H9 (cell line): ENCODE measurements at regions not wholly inside any gene's neighbourhood (a gene's known extent, or its start where the extent isn't known, plus 50 kb on each side); places are given as distances from the start of the nearest gene placed in this dataset.

Experiments used
- DNase-seq: peaks from one replicate; pipeline ENCODE4 v3.0.0-alpha.2; 2017
- H2AFZ ChIP-seq: one replicate; pipeline ENCODE4 v1.6.1; 2013; ENCODE audit warnings: mild to moderate bottlenecking, low read length, control low read depth, moderate library complexity
- H2AK5ac ChIP-seq: 2 replicates; pipeline ENCODE4 v1.6.1; 2013; ENCODE audit warnings: low read length, control low read depth, mixed read lengths; ENCODE audit not compliant: insufficient read length
- H2BK120ac ChIP-seq: one replicate; pipeline ENCODE4 v1.6.1; 2013; ENCODE audit warnings: low read depth, mild to moderate bottlenecking, low read length, control low read depth, inconsistent platforms; ENCODE audit not compliant: poor library complexity, severe bottlenecking
- H2BK12ac ChIP-seq: 2 replicates; pipeline ENCODE4 v1.6.1; 2013; ENCODE audit warnings: low read length, control low read depth, mixed read lengths, low read depth; ENCODE audit not compliant: insufficient read length
- H2BK15ac ChIP-seq: 2 replicates; pipeline ENCODE4 v1.6.1; 2013; ENCODE audit warnings: low read depth, low read length, control low read depth
- H2BK20ac ChIP-seq: one replicate; pipeline ENCODE4 v1.6.1; 2013; ENCODE audit warnings: low read depth, mild to moderate bottlenecking, low read length, control low read depth, inconsistent platforms; ENCODE audit not compliant: poor library complexity, severe bottlenecking
- H2BK5ac ChIP-seq: 2 replicates; pipeline ENCODE4 v1.6.1; 2013; ENCODE audit warnings: low read length, control low read depth, mixed read lengths; ENCODE audit not compliant: insufficient read length
- H3K14ac ChIP-seq: 2 replicates; pipeline ENCODE4 v1.6.1; 2013; ENCODE audit warnings: low read length, control low read depth; ENCODE audit not compliant: insufficient read depth
- H3K18ac ChIP-seq: 2 replicates; pipeline ENCODE4 v1.6.1; 2013; ENCODE audit warnings: low read depth, mild to moderate bottlenecking, mixed read lengths, low read length, control low read depth; ENCODE audit not compliant: insufficient read length
- H3K23ac ChIP-seq: 2 replicates; pipeline ENCODE4 v1.6.1; 2013; ENCODE audit warnings: low read length, control low read depth, mixed read lengths, low read depth; ENCODE audit not compliant: insufficient read length
- H3K23me2 ChIP-seq: 2 replicates; pipeline ENCODE4 v1.6.1; 2013; ENCODE audit warnings: low read depth, mild to moderate bottlenecking, mixed read lengths, low read length, control low read depth; ENCODE audit not compliant: insufficient read length, poor library complexity, severe bottlenecking
- H3K27ac ChIP-seq: 2 replicates; pipeline ENCODE4 v1.5.1; 2013; ENCODE audit warnings: low read length, control low read depth, mixed read lengths, low read depth; ENCODE audit not compliant: insufficient read length
- H3K27me3 ChIP-seq: 2 replicates; pipeline ENCODE4 v1.6.1; 2013; ENCODE audit warnings: low read length, control low read depth, inconsistent platforms; ENCODE audit not compliant: insufficient read depth
- H3K4ac ChIP-seq: 2 replicates; pipeline ENCODE4 v1.6.1; 2013; ENCODE audit warnings: low read depth, mild to moderate bottlenecking, control low read depth, inconsistent platforms, low read length, moderate library complexity
- H3K4me1 ChIP-seq: 2 replicates; pipeline ENCODE4 v1.6.1; 2013; ENCODE audit warnings: low read length, control low read depth, inconsistent platforms; ENCODE audit not compliant: insufficient read depth
- H3K4me2 ChIP-seq: 2 replicates; pipeline ENCODE4 v1.6.1; 2013; ENCODE audit warnings: low read length, control low read depth, mixed read lengths; ENCODE audit not compliant: insufficient read length, insufficient read depth
- H3K56ac ChIP-seq: 2 replicates; pipeline ENCODE4 v1.6.1; 2013; ENCODE audit warnings: low read depth, mild to moderate bottlenecking, mixed read lengths, low read length, control low read depth; ENCODE audit not compliant: insufficient read length
- H3K79me1 ChIP-seq: 2 replicates; pipeline ENCODE4 v1.6.1; 2013; ENCODE audit warnings: low read depth, mild to moderate bottlenecking, moderate library complexity, low read length, control low read depth, inconsistent platforms; ENCODE audit not compliant: insufficient read depth, poor library complexity, severe bottlenecking
- H3K79me2 ChIP-seq: 2 replicates; pipeline ENCODE4 v1.6.1; 2013; ENCODE audit warnings: low read length, control low read depth, inconsistent platforms; ENCODE audit not compliant: insufficient read depth
- H3K9ac ChIP-seq: 2 replicates; pipeline ENCODE4 v1.6.1; 2013; ENCODE audit warnings: low read length, control low read depth, mixed read lengths; ENCODE audit not compliant: insufficient read length; ENCODE audit errors: extremely low read depth
- H3K9me3 ChIP-seq: one replicate; pipeline ENCODE4 v1.6.1; 2013; ENCODE audit warnings: low read depth, low read length, inconsistent platforms; ENCODE audit not compliant: control insufficient read depth
- H3T11ph ChIP-seq: one replicate; pipeline ENCODE4 v1.6.1; 2013; ENCODE audit warnings: mild to moderate bottlenecking, low read length, control low read depth, inconsistent platforms
- H4K20me1 ChIP-seq: one replicate; pipeline ENCODE4 v1.6.1; 2013; ENCODE audit not compliant: control insufficient read depth, insufficient read length, insufficient read depth
- H4K5ac ChIP-seq: 2 replicates; pipeline ENCODE4 v1.6.1; 2013; ENCODE audit warnings: low read depth, mild to moderate bottlenecking, mixed read lengths, low read length, control low read depth; ENCODE audit not compliant: insufficient read length
- H4K8ac ChIP-seq: replicated peaks from 2 replicates; pipeline ENCODE4 v1.6.1; 2013; ENCODE audit warnings: low read length, control low read depth, mixed read lengths, low read depth; ENCODE audit not compliant: insufficient read length
- H4K91ac ChIP-seq: 2 replicates; pipeline ENCODE4 v1.6.1; 2013; ENCODE audit warnings: low read depth, mild to moderate bottlenecking, moderate library complexity, mixed read lengths, low read length, control low read depth; ENCODE audit not compliant: insufficient read length
- H3K27ac Mint-ChIP-seq, 3 experiments: 2 replicates in 2 of 3; 3 replicates in 1 of 3; pipeline ENCODE4 v1.8.0; 2020 to 2021; ENCODE audit warnings: mixed read lengths in 3 of 3, mild to moderate bottlenecking in 1 of 3, moderate library complexity in 1 of 3
- H3K27me3 Mint-ChIP-seq: 2 replicates; pipeline ENCODE4 v1.8.0; 2021; ENCODE audit warnings: low read depth, mild to moderate bottlenecking, moderate library complexity, mixed read lengths
- H3K36me3 Mint-ChIP-seq, 3 experiments: 2 replicates in 2 of 3; 3 replicates in 1 of 3; pipeline ENCODE4 v1.8.0; 2020 to 2021; ENCODE audit warnings: low read depth in 3 of 3, mixed read lengths in 3 of 3; ENCODE audit not compliant: insufficient read depth in 1 of 3
- H3K4me1 Mint-ChIP-seq, 2 experiments: 2 replicates each; pipeline ENCODE4 v1.8.0; 2020; ENCODE audit warnings: mixed read lengths in 2 of 2
- H3K4me3 Mint-ChIP-seq, 2 experiments: 2 replicates in 1 of 2; 3 replicates in 1 of 2; pipeline ENCODE4 v1.8.0; 2020 to 2021; ENCODE audit warnings: mild to moderate bottlenecking in 2 of 2, mixed read lengths in 2 of 2, moderate library complexity in 1 of 2
- H3K9me3 Mint-ChIP-seq, 2 experiments: 2 replicates in 1 of 2; 3 replicates in 1 of 2; pipeline ENCODE4 v1.8.0; 2020; ENCODE audit warnings: mild to moderate bottlenecking in 2 of 2, mixed read lengths in 2 of 2, moderate library complexity in 1 of 2
- WGBS: extraction: QIAGEN DNeasy Blood & Tissue Kit; methylation state at CpG from one replicate; pipeline ENCODE4 v1.1.7; 2013; ENCODE audit warnings: missing lambda C conversion rate, low lambda C conversion rate, mixed read lengths; ENCODE audit not compliant: insufficient read length; ENCODE audit errors: extremely low coverage; 5-methylcytosine and 5-hydroxymethylcytosine counted together
- TF ChIP-seq, protein P1 (sequence below): fragments of 200-600 bp; sonication (generic); conservative IDR thresholded peaks from 3 replicates; pipeline ENCODE4 v1.8.0; 2021; ENCODE audit warnings: antibody characterized with exemption, mild to moderate bottlenecking

DNA sequence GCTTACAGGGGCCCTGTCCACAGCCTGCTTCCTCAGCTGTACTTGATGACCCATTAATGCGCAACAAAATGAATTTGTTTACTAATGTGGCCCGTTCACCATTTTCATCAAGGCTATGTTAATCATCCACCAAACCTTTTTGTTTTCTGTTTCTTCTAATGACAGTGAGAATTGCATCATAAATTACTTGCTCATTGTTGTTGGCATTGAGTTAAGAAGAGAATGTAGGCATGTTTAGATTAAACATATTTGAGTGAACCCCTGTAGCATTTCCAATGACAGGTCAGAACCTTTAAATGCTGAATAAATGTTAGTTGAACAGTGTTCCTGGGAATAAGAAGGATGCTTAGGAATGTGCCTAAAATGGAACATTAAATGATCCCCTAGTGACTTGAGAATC, 183.4 kb downstream of the SPRY1 start:
- Histone ChIP-seq H3K79me1 (no peaks in the 10 kb centered on the region), H2AFZ (no peak overlapping the region), H3K27me3 (no peaks in the 10 kb centered on the region), H3T11ph (no peak overlapping the region), H3K4ac (no peak overlapping the region), H2AK5ac (no peak overlapping the region), H2BK20ac (no peak overlapping the region), H2BK15ac (no peak overlapping the region), H3K23me2 (no peaks in the 10 kb centered on the region), H3K14ac (no peak overlapping the region), H3K4me1 (no peaks in the 10 kb centered on the region), H3K9me3 (peaks cover 15% of the 10 kb centered on the region), H3K79me2 (no peaks in the 10 kb centered on the region), H2BK12ac (no peak overlapping the region), H4K5ac (no peak overlapping the region), H2BK120ac (no peak overlapping the region), H3K27ac (no peak overlapping the region), H3K18ac (no peak overlapping the region), H3K4me2 (no peak overlapping the region), H4K8ac (no peak overlapping the region), H3K23ac (no peak overlapping the region), H3K56ac (no peak overlapping the region), H4K91ac (no peak overlapping the region), H2BK5ac (no peak overlapping the region), H4K20me1 (no peaks in the 10 kb centered on the region), H3K9ac (no peak overlapping the region)
- Mint-ChIP-seq H3K4me1 (peaks cover 13 to 17% of the 10 kb centered on the region in 2 experiments), H3K27ac (no peak overlapping the region), H3K9me3 (peaks cover 18% of the 10 kb centered on the region in 2 experiments), H3K36me3 (peaks cover 8 to 18% (median 17%) of the 10 kb centered on the region in 3 experiments), H3K27me3 (no peaks in the 10 kb centered on the region; the same call in 1 of the 2 replicates), H3K4me3 (no peak overlapping the region)
- no peak for DNase-seq
- TF ChIP-seq, protein P1, sequence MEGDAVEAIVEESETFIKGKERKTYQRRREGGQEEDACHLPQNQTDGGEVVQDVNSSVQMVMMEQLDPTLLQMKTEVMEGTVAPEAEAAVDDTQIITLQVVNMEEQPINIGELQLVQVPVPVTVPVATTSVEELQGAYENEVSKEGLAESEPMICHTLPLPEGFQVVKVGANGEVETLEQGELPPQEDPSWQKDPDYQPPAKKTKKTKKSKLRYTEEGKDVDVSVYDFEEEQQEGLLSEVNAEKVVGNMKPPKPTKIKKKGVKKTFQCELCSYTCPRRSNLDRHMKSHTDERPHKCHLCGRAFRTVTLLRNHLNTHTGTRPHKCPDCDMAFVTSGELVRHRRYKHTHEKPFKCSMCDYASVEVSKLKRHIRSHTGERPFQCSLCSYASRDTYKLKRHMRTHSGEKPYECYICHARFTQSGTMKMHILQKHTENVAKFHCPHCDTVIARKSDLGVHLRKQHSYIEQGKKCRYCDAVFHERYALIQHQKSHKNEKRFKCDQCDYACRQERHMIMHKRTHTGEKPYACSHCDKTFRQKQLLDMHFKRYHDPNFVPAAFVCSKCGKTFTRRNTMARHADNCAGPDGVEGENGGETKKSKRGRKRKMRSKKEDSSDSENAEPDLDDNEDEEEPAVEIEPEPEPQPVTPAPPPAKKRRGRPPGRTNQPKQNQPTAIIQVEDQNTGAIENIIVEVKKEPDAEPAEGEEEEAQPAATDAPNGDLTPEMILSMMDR = no peak
- no CpG with 5 or more reads among the region's 2 CpGs for WGBS
